GM12875 (cell line): ENCODE measurements at regions not wholly inside any gene's neighbourhood (a gene's known extent, or its start where the extent isn't known, plus 50 kb on each side); places are given as distances from the start of the nearest gene placed in this dataset.

ENCODE experiments used
- H3K4me3 ChIP-seq: one replicate; pipeline ENCODE4 v1.5.1; 2011; ENCODE audit warnings: low read depth, low read length, control low read depth
- TF ChIP-seq, protein P1 (sequence below): IDR thresholded peaks from 2 replicates; pipeline ENCODE4 v1.5.1; 2011; ENCODE audit warnings: low read depth, mild to moderate bottlenecking, control low read depth, inconsistent platforms, low read length, moderate library complexity, borderline replicate concordance; ENCODE audit not compliant: insufficient read depth

DNA sequence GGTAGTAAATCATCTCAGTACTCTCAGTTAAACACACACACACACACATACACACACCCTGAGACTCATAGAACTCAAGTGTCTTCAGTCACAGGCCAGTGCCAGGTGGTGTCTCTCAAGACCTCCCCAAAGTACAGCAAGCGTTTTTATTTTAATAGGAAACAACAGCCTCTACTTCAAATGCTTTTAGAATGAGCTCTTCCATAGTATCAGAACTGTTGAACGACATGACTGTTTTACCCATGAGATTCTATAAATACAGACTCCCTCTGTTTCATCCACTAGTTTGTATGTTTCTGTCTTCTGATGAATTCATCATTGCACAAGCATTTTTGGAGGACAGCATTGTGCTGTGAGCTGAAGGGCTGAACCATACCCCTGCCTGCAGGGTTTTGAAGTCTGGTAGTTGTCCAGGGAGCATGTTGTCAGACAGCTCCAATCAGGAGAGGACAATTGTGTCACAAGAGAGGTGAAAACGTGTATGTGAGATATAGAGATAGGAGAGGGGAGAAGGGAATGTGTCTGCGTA, 201.0 kb upstream of the BCL6 start:
- TF ChIP-seq, protein P1, sequence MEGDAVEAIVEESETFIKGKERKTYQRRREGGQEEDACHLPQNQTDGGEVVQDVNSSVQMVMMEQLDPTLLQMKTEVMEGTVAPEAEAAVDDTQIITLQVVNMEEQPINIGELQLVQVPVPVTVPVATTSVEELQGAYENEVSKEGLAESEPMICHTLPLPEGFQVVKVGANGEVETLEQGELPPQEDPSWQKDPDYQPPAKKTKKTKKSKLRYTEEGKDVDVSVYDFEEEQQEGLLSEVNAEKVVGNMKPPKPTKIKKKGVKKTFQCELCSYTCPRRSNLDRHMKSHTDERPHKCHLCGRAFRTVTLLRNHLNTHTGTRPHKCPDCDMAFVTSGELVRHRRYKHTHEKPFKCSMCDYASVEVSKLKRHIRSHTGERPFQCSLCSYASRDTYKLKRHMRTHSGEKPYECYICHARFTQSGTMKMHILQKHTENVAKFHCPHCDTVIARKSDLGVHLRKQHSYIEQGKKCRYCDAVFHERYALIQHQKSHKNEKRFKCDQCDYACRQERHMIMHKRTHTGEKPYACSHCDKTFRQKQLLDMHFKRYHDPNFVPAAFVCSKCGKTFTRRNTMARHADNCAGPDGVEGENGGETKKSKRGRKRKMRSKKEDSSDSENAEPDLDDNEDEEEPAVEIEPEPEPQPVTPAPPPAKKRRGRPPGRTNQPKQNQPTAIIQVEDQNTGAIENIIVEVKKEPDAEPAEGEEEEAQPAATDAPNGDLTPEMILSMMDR, result no peak

DNA sequence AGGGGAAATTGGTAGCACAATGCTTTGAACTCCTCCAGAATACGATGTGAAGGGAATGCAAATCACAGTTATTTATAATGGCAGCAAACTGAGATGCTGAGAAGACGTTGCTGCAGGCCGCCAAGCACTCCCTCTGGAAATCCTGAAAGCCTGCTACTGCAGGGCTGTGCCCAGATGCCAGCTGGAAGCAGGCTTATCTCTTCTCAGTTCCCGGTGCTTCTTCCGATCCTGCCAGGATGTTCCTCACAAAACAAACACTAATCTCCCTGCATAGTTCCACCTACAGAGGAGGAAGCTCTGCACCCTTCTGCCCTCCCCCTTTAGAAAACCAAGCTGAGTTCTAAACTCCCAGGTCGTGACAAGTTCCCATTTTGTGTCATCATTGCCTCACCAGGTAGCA, 201.7 kb upstream of the BCL6 start:
- H3K4me3 ChIP-seq, result no peak overlapping the region
- TF ChIP-seq, protein P1, result no peak

More for the DNA sequence above, 201.0 kb upstream of the BCL6 start:
- H3K4me3 ChIP-seq, result no peak overlapping the region

DNA sequence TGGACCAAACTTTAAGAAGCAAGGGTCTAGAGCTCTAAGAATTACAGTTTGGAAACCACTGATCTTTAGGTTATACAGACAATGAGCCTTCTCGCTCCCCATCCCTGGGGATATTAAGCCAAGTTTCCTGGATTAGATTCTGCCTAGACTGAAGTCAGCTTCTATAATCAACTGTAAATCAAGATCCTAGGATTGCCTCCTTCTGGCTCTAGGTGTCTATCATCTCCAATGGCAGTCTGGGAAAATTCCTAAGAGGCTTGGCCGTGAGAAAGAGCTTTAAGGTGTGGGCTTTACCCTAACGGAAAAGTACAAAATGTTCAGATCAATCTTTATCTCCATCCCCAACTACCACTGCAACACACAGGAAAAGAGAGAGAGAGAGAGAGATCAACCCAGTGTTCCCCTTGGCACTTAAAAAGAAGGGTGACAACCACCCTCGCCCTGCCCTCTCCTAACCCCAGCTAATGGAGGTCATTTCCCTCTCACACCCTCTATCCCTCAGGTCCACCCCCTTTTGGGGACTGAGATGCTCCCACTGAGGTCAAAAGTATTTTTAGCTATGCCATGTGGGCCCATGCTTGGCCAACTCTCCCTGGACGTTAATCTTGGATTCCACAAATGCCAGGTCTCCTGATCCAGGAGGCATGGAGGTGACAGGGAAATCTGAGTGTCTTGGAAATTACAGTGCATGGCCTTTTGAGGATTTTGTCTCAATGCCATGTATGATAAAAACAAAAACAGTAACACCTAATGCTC, 202.8 kb upstream of the BCL6 start:
- TF ChIP-seq, protein P1, result no peak
- no peak overlapping the region for H3K4me3 ChIP-seq

DNA sequence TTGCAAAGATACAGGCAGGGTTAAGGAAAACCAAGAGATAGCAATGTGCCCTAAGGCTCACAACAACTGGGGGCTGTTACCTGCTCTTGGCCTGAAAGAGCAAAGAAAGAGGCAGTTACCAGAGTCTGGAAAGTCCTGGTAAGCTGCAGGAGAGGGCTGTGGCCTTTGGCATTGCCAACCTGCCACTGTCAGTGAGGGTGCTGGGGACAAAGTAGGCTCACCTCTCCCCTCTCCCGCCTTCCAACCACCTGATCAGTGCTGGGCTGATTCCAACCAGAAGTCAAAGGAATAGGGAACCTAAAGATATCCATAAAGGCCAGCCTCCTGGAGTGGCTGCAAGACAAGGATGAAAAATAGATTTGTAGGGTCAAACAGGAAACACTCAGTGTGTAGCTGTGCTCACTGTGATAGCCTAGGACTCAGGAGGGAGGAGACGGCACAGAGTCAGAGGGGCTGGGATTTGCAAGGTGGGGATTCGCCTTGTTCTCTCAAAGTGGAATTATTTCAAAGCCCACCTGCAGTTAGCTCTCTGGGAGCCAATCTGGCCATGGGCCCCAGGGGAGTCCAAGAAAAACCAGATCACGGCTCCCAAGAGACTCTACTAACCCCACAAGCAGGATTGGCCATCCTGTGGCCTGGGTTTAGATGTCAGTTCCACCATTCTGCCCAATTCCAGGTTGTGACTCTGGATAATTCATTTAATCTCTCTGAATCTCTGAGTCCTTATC, 204.0 kb upstream of the BCL6 start:
- H3K4me3 ChIP-seq, result no peak overlapping the region
- TF ChIP-seq, protein P1, result no peak

DNA sequence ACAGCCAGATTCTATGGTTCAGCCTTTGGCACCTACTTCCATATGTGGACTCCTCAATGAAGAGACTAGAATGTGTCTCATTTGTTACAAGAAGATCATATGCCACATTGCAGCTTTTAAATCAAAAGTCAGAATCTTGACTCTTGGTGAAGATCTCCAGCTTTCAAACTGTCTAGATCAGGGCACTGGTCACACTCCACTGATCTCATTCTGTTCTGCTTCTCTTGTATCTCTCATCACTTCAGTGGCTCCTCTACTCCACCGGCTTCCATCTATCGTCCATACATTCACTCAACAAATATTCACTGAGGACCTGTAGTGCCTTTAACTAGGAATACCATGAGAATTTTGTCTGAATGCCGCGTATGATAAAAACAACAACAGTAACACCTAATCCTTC, 203.3 kb upstream of the LPP start:
- TF ChIP-seq, protein P1, result no peak
- no peak overlapping the region for H3K4me3 ChIP-seq

DNA sequence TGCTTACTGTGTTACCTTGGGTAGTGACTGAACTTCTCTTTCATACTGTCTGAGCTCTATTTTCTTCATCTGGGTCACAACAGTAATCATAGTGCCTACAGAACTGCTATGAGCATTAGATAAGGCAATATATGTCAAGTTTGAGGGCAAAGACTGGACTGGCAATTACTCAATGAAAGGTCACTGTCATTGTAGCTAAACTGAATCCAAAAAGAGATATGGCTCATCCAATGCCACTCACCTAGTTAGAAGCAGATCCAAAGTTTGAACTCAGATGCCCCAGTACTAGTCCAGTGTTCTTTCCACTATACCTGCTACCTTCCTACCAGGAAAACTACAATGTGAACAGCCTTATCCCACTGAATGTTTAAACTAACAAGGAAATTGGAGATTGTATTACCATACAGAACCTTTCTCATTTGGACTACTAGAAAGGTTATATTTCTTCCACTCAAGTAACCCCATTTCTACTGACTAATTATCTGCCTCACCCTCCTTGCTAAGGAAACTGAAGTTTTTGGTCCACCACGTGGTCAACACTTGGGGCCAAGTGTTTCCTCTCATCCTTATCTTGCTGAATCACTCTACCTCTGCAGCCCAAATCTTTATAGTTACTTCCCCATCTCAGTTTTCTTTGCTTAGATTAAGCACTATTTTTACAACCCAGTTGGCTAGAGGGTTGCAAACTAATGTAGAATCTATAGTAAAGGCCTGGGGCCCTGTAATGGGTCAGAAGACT, 202.3 kb upstream of the LPP start:
- H3K4me3 ChIP-seq, result no peak overlapping the region
- TF ChIP-seq, protein P1, result no peak
